GM18861 (cell line): ENCODE measurements at regions not wholly inside any gene's neighbourhood (a gene's known extent, or its start where the extent isn't known, plus 50 kb on each side); places are given as distances from the start of the nearest gene placed in this dataset.

Source experiments
- ATAC-seq: cut with Tn5 transposase; IDR thresholded peaks from one replicate; pipeline ENCODE4 v1.9.1; 2021; ENCODE audit not compliant: unreplicated experiment

DNA sequence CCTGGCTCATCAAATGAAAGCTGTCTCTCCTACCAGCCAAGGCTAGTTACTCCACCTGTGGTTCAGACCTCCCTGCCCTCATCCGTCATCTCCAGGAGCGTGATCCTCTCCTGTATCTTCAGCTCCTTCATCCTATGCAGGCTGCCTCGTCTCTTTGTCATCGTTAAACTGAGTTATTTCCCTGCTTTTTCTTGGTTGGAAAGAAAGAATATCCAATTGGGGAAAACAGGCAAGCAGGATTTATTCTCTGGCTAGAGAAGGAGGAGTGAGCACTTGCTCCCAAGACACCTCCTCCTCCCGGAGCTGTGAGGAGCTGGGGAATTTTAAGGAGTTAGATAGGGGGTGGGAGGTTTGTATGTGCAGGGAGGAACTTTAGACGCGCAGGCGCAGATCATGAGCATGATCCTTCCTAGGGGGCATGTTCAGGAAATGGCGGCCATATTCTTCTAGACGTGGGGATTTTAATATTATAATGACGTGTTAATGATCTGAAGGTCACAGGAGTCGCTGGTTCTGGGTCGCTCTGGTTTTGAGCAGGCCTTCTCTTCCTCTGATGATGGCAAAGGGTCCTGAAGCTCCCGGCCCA lies 156.4 kb upstream of the KL start:
- no peak for ATAC-seq

DNA sequence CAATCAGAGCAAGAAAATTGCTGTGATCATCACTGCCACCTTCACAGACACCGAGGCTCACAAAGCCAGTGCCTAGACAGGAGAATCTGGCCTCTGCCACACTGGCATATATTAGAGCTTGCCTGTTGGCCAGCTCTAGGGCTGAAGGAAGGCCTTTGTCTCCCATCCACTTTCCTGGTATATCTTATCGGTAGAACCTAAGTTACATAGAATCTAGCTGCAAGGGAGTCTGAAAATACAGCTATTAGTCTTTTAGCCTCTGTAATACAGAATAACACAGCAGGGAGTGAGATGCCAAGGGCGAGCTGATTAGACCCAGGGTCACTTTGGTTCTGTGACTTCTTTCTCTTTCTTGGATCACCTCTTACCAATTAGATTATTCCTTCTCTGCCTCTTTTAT lies 154.9 kb upstream of the KL start:
- no peak for ATAC-seq

DNA sequence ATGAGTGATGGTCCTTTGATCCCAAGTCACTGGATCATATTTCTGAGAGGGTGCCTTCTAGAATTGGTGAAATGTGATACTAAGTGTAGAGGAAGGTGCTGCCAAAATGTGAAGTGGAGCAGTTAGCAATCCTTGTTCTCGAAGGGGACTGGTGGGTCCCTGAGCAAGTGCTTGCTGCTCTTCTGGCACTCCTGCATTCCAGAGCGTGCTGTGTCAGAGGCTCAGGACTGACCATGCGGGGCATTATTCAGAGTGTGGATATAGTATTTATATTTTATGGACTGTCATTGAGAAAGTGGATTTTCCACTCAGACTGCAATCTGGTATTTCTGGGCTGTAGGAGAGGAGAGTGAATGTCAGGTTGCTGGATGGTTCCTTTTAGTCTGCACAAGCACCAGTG lies 152.6 kb upstream of the KL start:
- ATAC-seq = no peak

DNA sequence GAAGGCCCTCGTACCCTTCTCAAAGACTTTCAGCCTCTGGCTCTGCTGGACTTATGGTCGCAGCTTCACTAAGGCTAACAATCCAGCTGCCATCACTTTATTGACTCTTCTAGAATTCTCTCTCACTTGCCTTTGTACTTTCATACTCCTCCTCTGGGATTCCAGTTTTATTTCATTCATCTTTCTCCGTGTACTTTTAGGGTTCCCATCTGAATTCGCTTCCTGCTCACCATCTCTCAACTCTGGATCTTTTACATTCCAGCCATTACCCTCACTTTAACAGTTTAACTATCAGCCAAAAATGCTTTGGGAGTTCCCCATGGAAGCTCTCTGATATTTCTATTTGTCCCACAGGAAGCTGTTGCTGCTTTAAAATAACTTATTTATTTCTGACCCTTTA lies 149.3 kb upstream of the KL start:
- no peak for ATAC-seq

DNA sequence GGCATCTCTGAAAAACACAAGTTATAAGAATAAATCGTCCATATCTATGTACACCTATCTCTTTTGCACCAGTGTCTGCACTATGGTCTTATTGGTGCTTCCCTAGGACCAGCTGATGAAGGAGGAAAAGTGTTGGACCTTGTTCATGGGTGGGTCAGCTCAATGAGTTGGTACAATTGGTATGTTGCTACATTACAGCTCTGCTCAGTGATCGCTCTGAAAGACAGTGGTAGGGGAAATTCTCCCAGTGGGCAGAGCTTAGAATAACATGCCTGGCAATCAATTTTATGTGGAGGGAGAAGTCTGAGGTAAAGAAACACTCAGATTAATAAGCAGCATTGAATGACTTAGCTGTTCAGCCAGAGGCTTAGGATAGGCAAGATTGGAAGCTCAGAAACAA lies 138.7 kb upstream of the KL start:
- ATAC-seq = no peak

DNA sequence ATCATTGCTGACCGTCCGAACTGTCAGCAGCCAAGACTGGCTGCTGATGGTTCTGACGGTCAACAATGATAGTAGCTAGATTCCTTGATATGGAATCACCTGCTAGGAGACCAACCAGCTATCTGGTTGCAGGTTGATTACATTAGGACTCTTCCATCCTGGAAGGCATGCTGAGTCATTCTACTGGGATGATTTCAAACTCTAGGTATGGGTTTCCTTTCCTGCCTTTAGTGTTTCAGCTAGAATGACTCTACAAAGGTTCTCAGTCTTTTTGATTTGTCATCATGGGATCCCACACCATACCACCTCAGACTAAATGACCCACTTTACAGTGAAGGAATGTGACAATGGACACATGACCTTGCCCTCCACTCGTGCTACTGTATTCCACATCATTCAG lies 138.1 kb upstream of the KL start:
- ATAC-seq = no peak

DNA sequence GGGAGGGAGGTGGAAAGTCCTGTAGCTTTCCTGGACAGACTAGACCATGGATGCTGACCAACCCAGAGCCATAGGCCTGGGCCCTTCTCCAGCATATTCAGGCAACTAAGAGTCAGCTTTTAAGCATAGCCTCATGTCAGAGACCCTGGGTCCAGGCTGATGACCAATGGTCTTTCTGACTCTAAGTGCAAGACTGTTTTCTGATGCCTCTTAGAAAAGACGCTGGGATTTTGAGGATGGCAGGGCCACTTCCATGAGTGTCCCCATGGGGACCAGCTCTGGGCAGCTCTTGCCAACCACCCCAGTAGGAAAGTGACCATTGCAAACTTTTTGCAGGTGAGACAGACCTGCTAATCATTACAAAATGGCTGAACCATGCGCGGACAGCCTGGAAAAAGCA lies 135.6 kb upstream of the KL start:
- no peak for ATAC-seq

DNA sequence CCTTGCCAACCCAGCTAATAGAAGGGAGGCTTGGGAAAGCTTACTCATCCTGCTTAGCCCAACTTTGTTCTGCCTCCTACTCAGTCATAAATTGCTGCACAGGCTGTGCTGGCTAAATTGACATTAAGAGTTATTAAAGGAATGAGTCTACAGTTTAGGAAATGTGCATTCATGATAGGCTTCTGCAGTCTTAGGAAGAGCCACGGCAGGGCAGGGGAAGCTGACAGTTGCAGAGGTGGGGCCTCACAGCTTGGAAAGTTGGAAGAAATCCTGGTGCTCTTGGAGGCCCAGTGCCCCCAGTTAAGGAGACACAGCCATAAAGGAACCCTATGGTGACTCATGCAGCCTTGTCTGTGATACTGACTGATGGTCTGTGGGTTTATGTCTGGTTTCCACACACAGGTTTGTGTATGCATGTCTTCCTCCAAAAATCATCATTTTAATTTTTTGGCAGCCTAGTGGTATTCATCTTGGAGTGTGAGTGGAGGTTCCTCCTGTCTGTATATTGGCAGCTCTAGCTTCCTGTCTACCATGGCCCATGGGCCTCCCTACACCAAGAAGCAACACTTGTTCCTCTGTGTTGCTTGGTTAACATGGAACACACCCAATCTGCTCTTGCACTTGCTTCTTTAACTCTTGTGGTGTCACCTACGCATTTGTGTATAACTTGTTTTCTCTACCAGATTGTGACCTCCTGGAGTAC lies 135.0 kb upstream of the KL start:
- ATAC-seq = no peak

DNA sequence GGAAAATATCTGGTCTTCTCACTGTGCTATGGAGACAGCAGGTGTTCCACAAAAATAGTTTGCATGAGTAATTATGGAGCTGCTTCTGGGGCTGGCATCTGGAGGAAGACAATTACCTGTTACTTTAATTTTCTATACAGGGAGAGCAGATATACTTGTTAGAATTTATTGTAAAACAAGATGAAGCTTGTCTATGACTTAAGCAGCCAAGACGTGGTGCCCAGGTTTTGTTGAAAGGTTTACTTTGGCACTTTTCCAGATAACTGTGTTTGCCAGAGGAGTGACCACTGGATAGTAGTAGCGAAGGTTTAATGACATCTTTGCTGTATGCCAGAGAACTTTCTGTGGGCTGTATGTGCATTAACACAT lies 134.5 kb upstream of the KL start:
- ATAC-seq = no peak

DNA sequence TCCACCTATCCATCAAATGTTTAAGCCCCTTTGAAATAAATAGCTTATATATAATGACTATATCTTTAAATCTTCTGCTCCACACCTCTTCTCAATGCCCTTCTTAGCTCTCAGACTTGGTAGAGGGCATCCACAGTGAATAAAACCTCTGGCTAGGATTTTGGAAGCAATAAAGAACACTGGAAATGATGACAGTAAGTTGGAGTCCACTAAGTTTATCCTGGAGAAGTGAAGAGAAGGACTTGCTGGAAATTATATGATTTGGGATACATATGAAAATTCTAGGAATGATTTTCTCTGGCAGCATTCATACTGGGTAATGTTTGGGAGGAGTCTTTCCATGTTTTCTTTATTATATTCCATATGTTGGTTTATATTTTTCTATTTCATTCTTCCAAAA lies 133.5 kb upstream of the KL start:
- ATAC-seq = no peak

DNA sequence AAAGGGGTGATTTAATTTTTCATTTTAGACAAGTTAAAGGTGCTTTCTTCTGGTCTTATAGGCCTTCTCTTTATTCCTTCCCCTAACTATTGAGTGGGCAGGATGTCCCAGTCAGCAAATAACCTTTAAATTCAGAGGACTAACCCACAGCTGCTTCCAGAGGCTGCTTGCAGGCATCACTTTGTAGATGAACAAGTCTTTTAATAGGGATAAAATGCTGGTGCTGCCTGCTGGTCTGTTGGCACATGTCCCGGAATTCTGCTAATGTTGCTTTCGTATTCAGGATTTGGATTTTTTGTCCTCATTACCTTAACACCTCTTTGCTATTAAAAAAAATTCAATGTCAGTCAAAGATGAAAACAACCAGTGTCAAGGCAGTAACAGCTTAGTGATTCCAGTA lies 132.7 kb upstream of the KL start:
- no peak for ATAC-seq

DNA sequence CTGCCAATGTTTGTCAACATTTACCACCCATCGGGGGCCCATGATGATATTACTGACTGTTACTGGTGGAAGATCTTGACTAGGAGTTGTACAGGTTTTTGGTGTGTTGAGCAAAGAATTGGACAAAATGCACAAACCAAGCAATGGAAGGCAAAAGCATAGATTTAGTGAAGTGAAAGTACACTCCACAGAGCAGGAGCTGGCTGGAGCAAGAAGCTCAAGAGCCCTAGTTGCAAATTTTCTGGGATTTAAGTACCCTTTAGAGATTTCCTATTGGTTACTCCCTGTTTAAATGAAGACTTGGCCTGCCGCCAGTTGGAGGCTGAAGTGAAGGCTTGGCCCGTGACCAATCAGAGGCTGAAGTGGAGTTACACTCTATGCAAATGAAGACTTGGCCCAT lies 128.6 kb upstream of the KL start:
- ATAC-seq = no peak

DNA sequence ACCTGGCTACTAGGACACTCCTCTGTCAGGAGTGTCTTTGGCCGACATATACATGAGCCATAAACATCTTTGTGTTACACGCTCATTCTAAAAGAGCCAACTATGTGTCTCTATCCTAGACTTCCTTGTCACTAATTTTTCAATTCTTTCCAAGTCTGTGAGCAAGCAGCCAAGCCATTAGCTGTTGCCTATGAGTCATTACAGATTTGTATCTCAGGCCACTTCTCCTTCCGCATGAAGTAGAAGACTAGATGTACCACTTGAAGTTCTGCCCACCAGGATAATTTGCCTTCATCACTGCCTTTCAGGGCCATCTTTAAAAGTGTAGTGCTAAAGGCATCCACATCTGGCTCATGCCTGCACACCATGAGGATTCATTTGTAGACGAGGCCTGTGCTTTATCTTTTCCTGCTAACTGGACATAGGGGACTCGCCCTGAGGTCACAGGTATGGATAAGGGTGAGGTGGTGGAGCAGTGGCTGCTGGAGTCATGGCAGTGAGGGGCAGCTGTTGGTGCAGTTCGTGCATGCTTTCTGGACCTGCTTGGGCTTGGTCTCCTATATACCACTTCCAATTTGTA lies 126.1 kb upstream of the KL start:
- ATAC-seq = no peak

DNA sequence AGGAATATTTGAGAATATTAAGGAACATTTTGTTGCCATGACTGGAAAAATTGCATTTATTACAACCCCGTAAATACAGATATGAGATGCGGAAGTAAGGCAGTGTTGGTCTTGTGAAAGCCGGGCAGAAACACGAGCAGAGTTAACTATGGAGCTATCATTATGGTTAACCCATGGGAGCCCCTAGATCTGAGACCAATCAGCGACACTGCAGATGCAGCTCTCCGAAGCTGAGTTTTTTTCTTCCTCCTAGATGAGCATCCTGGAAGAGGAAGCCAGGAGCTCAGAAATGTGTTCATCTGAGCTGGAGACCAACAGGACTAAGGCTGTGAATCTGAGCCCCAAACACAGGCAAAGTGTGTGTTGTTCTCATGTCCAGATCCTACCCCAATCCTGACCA lies 123.0 kb upstream of the KL start:
- ATAC-seq = no peak

DNA sequence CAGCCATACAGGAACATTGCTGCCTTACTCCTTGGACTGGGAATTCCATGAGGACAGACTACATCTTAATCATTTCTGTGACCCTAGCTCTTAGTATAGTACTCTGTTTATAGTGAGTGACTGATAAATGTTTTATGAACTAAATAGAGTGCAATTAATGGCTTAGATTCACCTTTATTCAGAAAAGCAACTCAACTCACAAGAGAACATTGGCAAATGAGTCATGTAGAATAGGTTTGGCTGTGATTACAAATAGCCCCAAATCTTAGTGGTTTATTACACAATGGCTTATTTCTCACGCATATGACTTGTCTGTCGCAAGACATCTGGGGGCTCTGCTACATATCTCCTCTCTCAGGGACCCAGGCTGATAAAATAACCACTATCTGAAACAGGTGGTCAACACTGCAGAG lies 121.6 kb upstream of the KL start:
- ATAC-seq = no peak

DNA sequence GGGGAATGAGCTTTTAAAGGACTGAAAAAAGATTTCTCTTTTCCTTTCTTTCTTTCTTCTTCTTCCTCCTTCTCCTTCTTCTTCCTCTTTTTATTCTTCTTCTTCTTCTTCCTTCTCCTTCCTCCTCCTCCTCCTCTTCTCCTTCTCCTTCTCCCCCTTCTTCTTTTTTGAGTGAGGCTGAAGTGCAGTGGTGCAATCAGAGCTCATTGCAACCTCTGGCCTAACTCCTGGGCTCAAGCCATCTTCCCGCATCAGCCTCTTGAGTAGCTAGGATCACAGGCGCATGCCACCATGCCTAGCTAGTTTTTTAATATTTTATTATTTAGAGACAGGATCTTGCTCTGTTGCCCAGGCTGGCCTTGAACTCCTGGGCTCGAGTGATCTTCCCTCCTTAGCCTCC lies 120.9 kb upstream of the KL start:
- no peak for ATAC-seq

DNA sequence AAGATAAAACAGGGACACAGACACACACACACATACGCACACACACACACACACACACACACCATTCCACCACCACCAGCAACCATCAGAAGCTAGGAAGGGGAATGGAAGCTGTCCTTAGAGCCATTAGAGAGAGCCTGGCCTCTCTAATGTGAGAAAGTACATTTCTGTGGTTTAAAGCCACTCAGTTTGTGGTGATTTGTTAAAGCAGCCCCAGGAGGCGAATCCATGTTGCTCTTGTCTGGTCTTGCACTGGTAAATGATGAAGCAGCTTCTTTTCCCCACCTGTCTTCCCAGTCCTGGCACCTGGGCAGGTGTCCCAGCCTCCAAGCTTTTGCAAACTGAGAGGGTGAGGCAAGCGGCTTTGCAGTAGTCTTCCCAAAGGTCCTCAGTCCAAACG lies 118.9 kb upstream of the KL start:
- no peak for ATAC-seq

DNA sequence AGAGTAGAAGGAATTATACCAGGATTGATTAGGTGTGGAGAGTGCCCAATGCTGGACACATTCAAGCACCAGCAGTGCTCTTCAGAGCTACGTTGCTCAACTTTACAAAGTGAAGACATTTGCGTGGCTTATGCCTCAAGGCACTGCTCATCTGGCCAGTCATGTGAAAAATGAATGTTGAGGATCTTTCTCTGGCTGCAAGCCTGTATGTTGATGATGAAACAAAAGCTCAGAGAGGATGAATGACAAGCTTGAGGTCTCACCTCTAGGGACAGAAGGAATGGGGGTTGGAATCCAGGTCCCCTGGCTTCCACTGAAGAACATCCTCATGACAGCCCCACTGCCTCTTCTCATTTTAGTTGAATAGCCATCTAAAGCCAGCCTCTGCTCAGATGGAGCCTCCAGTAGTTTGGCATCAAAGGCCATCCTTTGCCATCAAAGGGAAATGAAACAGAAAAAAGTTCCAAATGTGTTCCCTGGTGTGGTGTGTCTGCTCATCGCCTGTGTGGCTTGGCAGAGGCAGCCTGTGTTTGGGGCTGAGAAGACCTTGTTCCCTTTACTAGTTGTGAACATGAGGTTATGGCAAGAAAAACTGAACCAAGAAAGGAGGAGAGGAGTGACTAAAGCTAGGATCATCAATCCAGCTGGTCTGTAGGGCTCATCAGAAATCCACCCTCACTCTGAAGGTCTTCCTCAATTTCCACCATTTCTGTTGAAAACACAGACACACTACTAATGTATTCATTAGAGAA lies 114.0 kb upstream of the KL start:
- ATAC-seq = no peak

DNA sequence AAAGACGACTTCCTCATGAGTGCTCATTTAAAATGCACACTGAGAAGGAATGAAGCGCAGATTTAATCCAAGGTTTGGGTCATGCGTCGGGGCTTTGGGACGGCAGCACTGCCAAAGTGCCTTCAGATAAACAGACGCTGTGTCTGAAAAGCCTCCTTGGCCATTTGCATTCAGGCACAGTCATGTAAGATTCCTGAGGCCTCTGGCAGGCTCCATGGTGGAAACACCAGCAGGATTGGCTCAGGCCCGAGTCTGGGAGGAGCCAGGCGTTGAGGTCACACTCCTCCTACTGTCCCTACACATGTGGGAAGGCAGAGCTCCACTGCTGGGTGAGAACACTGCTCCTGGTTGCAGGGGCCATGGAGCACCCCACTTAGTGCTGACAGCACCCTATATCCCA lies 113.3 kb upstream of the KL start:
- ATAC-seq = no peak

DNA sequence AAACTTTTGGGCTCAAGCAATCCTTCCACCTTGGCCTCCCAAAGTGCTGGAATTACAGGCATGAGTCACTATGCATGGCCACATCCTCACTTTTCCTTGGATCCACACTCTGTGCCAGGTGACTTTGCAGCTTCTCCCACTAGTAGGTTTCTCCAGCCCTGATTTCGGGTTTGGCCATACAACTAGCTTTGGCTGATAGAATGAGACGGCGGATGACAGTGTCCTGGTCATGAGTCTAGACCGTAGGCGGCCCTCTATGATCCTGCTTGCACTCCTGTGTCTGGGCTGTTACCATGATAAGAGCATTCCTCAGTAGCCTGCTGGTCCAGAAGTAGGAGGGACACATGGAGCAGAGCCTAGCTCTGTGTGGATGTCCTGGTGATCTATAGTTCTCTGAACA lies 112.5 kb upstream of the KL start:
- no peak for ATAC-seq

DNA sequence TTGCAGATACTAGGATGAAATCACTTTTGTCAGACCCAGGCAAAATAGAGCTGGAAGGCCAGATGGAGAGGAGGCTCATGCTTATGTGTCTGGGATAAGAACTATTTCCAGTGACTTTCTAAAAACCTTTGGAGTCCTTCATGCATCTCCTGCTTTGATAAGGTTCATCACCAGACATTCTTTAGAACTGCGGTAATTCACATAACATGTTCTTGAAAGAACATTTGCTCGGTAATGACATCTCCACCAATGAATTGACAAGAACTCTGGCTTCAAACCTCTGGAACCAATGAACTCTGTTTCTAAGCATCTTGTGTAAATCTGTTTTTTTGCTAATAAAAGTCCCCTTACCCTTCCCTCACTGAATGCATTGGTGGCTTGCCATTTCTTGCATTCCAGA lies 112.0 kb upstream of the KL start:
- no peak for ATAC-seq
